ENCODE measurements at regions not wholly inside any gene's neighbourhood (a gene's known extent, or its start where the extent isn't known, plus 50 kb on each side); places are given as distances from the start of the nearest gene placed in this dataset.

GRCh38 chr20:52267418-52267817, 75.8 kb upstream of the ZFP64 start:
- no peak for TF ChIP-seq CTCF (conservative IDR thresholded peaks at IDR 0.05; ENCODE audit: low read depth, low read length)
- TF ChIP-seq EZH2 (IDR thresholded peaks at IDR 0.05; ENCODE audit: low read length, unreplicated experiment): no peak
